Loucy (cell line): ENCODE measurements at regions not wholly inside any gene's neighbourhood (a gene's known extent, or its start where the extent isn't known, plus 50 kb on each side); places are given as distances from the start of the nearest gene placed in this dataset.

Experiments
- H2AFZ ChIP-seq: fragments of 200-600 bp; sonication (generic); 2 replicates; pipeline ENCODE4 v1.6.0; 2016; ENCODE audit warnings: antibody characterized with exemption, mild to moderate bottlenecking, low read length, moderate library complexity
- H3F3A ChIP-seq: fragments of 200-600 bp; 2 replicates; pipeline ENCODE4 v1.6.0; 2016; ENCODE audit warnings: antibody characterized with exemption, low read depth, mild to moderate bottlenecking
- H3K27me3 ChIP-seq: fragments of 200-600 bp; sonication (generic); 2 replicates; pipeline ENCODE4 v1.6.1; 2014; ENCODE audit warnings: low read length, mild to moderate bottlenecking; ENCODE audit not compliant: insufficient read depth, poor library complexity, severe bottlenecking
- H3K36me3 ChIP-seq: fragments of 200-600 bp; sonication (generic); 2 replicates; pipeline ENCODE4 v1.6.1; 2016; ENCODE audit warnings: low read length; ENCODE audit not compliant: insufficient read depth
- H3K4me1 ChIP-seq: fragments of 200-600 bp; sonication (generic); 2 replicates; pipeline ENCODE4 v1.5.1; 2014; ENCODE audit warnings: low read length, mild to moderate bottlenecking; ENCODE audit not compliant: insufficient read depth, poor library complexity, severe bottlenecking
- H3K4me2 ChIP-seq: fragments of 200-600 bp; sonication (generic); 2 replicates; pipeline ENCODE4 v1.6.0; 2014; ENCODE audit warnings: antibody characterized with exemption, low read length, low read depth, mild to moderate bottlenecking; ENCODE audit not compliant: poor library complexity, severe bottlenecking
- H3K4me3 ChIP-seq: fragments of 200-600 bp; sonication (generic); 2 replicates; pipeline ENCODE4 v1.5.1; 2014; ENCODE audit warnings: low read length, mild to moderate bottlenecking, mixed read lengths; ENCODE audit not compliant: poor library complexity, severe bottlenecking
- H3K79me2 ChIP-seq: fragments of 200-600 bp; sonication (generic); 2 replicates; pipeline ENCODE4 v1.6.1; 2014; ENCODE audit warnings: low read length; ENCODE audit not compliant: insufficient read depth
- H3K9ac ChIP-seq: fragments of 200-600 bp; sonication (generic); 2 replicates; pipeline ENCODE4 v1.6.0; 2014; ENCODE audit warnings: mild to moderate bottlenecking, low read depth, low read length, moderate library complexity; ENCODE audit not compliant: poor library complexity, severe bottlenecking
- H3K9me2 ChIP-seq: fragments of 200-600 bp; sonication (generic); replicated peaks from 2 replicates; pipeline ENCODE4 v1.6.1; 2016; ENCODE audit warnings: low read depth, low read length, mixed read lengths
- H3K9me3 ChIP-seq: fragments of 200-600 bp; sonication (generic); 2 replicates; pipeline ENCODE4 v1.6.1; 2014; ENCODE audit warnings: mild to moderate bottlenecking, antibody characterized with exemption, low read length, low read depth; ENCODE audit not compliant: insufficient read depth
- H4K20me1 ChIP-seq: fragments of 200-600 bp; sonication (generic); 2 replicates; pipeline ENCODE4 v1.6.0; 2014; ENCODE audit warnings: antibody characterized with exemption, low read length, mild to moderate bottlenecking; ENCODE audit not compliant: insufficient read depth, poor library complexity, severe bottlenecking
- EZH2phosphoT487 ChIP-seq: fragments of 200-600 bp; IDR thresholded peaks from 2 replicates; pipeline ENCODE4 v1.6.1; 2018; ENCODE audit warnings: antibody characterized with exemption, mild to moderate bottlenecking, moderate library complexity, borderline replicate concordance
- TF ChIP-seq, protein P1 (sequence below): fragments of 200-600 bp; sonication (generic); conservative IDR thresholded peaks from 2 replicates; pipeline ENCODE4 v1.5.1; 2014; ENCODE audit warnings: mild to moderate bottlenecking, antibody characterized with exemption, low read length

GRCh38 chr15:36313021-36313420 lies 266.4 kb upstream of the CDIN1 start:
- Histone ChIP-seq H3K36me3 (no peaks in the 10 kb centered on the region), H3K9me2 (no peaks in the 10 kb centered on the region), H3K27me3 (no peaks in the 10 kb centered on the region), H4K20me1 (no peaks in the 10 kb centered on the region), H3K79me2 (no peaks in the 10 kb centered on the region), H3K4me2 (no peak overlapping the region), H3K4me1 (no peaks in the 10 kb centered on the region), H2AFZ (no peak overlapping the region), H3K9me3 (no peaks in the 10 kb centered on the region), H3K4me3 (no peak overlapping the region), H3K9ac (no peak overlapping the region), H3F3A (no peaks in the 10 kb centered on the region)
- TF ChIP-seq, protein P1, sequence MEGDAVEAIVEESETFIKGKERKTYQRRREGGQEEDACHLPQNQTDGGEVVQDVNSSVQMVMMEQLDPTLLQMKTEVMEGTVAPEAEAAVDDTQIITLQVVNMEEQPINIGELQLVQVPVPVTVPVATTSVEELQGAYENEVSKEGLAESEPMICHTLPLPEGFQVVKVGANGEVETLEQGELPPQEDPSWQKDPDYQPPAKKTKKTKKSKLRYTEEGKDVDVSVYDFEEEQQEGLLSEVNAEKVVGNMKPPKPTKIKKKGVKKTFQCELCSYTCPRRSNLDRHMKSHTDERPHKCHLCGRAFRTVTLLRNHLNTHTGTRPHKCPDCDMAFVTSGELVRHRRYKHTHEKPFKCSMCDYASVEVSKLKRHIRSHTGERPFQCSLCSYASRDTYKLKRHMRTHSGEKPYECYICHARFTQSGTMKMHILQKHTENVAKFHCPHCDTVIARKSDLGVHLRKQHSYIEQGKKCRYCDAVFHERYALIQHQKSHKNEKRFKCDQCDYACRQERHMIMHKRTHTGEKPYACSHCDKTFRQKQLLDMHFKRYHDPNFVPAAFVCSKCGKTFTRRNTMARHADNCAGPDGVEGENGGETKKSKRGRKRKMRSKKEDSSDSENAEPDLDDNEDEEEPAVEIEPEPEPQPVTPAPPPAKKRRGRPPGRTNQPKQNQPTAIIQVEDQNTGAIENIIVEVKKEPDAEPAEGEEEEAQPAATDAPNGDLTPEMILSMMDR, result no peak
- TF ChIP-seq EZH2phosphoT487, result no peak

- no peak overlapping the region for H3K4me2 ChIP-seq
- H3K4me1 ChIP-seq, result no peaks in the 10 kb centered on the region
- TF ChIP-seq EZH2phosphoT487, result no peak
- TF ChIP-seq, protein P1, result no peak
- no peaks in the 10 kb centered on the region for H3K9me3 ChIP-seq
- H3F3A ChIP-seq, result no peaks in the 10 kb centered on the region
- no peak overlapping the region for H2AFZ ChIP-seq
- no peaks in the 10 kb centered on the region for H3K36me3 ChIP-seq
- H3K9me2 ChIP-seq, result no peaks in the 10 kb centered on the region
- H3K4me3 ChIP-seq, result no peak overlapping the region
- no peak overlapping the region for H3K9ac ChIP-seq
- H3K27me3 ChIP-seq, result no peaks in the 10 kb centered on the region
- H3K79me2 ChIP-seq, result no peaks in the 10 kb centered on the region
- H4K20me1 ChIP-seq, result no peaks in the 10 kb centered on the region
These were observed 265.6 kb upstream of the CDIN1 start for GRCh38 chr15:36313736-36314280.

- Histone ChIP-seq H3K79me2 (no peaks in the 10 kb centered on the region), H3K36me3 (no peaks in the 10 kb centered on the region), H3K9me2 (no peaks in the 10 kb centered on the region), H4K20me1 (no peaks in the 10 kb centered on the region), H3K9me3 (no peaks in the 10 kb centered on the region), H3K4me1 (no peaks in the 10 kb centered on the region), H3K27me3 (no peaks in the 10 kb centered on the region), H3K9ac (no peak overlapping the region), H3K4me2 (no peak overlapping the region), H3K4me3 (no peak overlapping the region), H3F3A (no peaks in the 10 kb centered on the region), H2AFZ (no peak overlapping the region)
- TF ChIP-seq, protein P1, result no peak
- no peak for TF ChIP-seq EZH2phosphoT487
These were observed 263.8 kb upstream of the CDIN1 start for GRCh38 chr15:36315649-36316048.
